ENCODE measurements at regions not wholly inside any gene's neighbourhood (a gene's known extent, or its start where the extent isn't known, plus 50 kb on each side); places are given as distances from the start of the nearest gene placed in this dataset.
"Not testable (repeated sequence)": the region's sequence is repeated elsewhere in the genome, so short reads cannot be mapped to it uniquely, and the experiment has no call there.

DNA sequence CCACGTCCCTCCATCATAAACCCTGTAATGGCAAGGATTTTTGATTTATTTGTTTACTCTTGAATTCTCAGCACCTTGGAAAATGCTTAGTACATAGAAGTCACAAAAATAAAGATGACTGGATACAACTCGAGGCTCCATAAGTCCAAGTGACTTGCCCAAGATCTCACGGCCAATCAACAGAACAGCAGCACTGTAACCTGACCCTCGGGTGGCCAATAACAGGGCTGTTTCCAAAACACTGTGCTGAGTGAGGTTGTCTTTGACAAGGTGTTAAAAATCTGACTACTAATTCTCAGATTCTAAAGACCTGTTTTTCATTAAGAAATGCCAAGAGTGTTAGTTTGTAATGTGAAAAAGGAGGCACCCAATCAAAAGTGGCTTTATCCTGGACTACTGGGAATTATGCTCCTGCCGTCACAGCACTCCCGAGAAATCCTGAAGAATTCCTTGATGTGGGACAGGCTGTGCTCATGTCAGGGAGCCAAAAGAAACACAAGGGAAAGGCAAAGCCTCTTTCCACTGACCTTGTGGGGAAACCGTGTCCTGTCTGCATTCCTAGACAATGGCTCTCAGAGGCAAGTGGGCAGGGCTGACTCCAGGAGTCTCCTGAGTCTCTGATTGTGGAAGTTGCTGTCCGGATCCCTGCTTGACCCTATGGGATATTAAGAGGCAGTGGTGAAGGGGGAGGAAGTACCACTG, 204.7 kb upstream of the PELI2 start:
- no peak overlapping the region for H2AK5ac ChIP-seq (ENCODE audit: low read depth, low read length)
- H3K9ac ChIP-seq (ENCODE audit: low read depth, low read length, poor library complexity), result no peak overlapping the region
- no peak overlapping the region for H2BK120ac ChIP-seq (ENCODE audit: low read depth, low read length)
- H3K23ac ChIP-seq (ENCODE audit: low read depth, low read length, poor library complexity), result no peak overlapping the region
- no peak overlapping the region for H2AFZ ChIP-seq (ENCODE audit: low read length)
- H2BK5ac ChIP-seq (ENCODE audit: low read length), result no peak overlapping the region
- no peak overlapping the region for H2BK12ac ChIP-seq (ENCODE audit: low read length)
- no peak overlapping the region for H3K27ac ChIP-seq (replicated peaks; ENCODE audit: low read length)
- H4K8ac ChIP-seq (ENCODE audit: low read depth, low read length), result no peak overlapping the region
- peaks cover 0 to 2% of the 10 kb centered on the region in 2 donors for H3K9me3 ChIP-seq (replicated peaks in 1 of 2; ENCODE audit: control insufficient read depth in 2 of 2, insufficient read depth in 1 of 2, low read depth in 1 of 2, low read length in 2 of 2)
- no peak overlapping the region for H2BK15ac ChIP-seq (ENCODE audit: low read length)
- H3K27me3 ChIP-seq (ENCODE audit: control insufficient read depth in 3 of 3, insufficient read depth in 3 of 3, low read depth in 1 of 3, low read length in 3 of 3), result no peaks in the 10 kb centered on the region
- H3K18ac ChIP-seq (ENCODE audit: low read length), result no peak overlapping the region
- no peak overlapping the region for H4K91ac ChIP-seq (ENCODE audit: low read depth, low read length, poor library complexity)
- no peaks in the 10 kb centered on the region for H3K79me1 ChIP-seq (ENCODE audit: low read depth, low read length)
- no peaks in the 10 kb centered on the region for H3K36me3 ChIP-seq (replicated peaks in 1 of 2; ENCODE audit: control insufficient read depth in 2 of 2, insufficient read depth in 2 of 2, low read length in 2 of 2)
- no CpG with 5 or more reads among the region's 8 CpGs for WGBS, 2 donors (ENCODE audit: extremely low coverage in 2 of 2, insufficient read length in 2 of 2, insufficient replicate concordance in 1 of 2)
- H3K4me1 ChIP-seq (ENCODE audit: control insufficient read depth in 2 of 2, insufficient read depth in 1 of 2, low read depth in 1 of 2, low read length in 2 of 2), result peaks cover 21 to 22% of the 10 kb centered on the region in 2 donors
- H3K4me3 ChIP-seq (ENCODE audit: low read length in 2 of 2), result no peak overlapping the region
- no peak overlapping the region for H3K4ac ChIP-seq (ENCODE audit: low read length)
- H3K4me2 ChIP-seq (ENCODE audit: insufficient read depth, low read length, poor library complexity, severe bottlenecking), result no peak overlapping the region
- H3K14ac ChIP-seq (ENCODE audit: low read length), result no peak overlapping the region
- no peak for DNase-seq (ENCODE audit: low spot score)

DNA sequence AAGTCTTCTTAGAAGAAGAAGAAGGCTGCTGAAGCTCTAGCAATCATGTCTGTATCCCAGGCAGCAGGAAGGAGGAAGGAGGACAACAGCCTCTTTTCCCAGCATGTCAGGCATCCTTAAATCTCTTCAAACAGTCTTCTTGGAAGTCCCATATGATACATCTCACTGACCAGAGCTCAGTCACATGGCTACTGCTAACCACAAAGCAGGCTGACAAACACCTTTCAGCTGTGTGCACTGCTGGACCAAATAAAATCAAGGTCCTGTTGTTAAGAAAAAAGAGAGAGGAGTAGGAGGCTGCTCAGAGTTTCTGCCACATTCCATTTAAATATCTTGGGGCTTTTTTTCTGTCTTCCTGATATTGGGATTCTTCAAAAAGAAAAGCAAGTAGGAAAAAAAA, 203.4 kb upstream of the PELI2 start:
- H3K4ac ChIP-seq (ENCODE audit: low read length), result no peak overlapping the region
- no peak overlapping the region for H4K8ac ChIP-seq (ENCODE audit: low read depth, low read length)
- no peaks in the 10 kb centered on the region for H3K27me3 ChIP-seq (ENCODE audit: control insufficient read depth in 3 of 3, insufficient read depth in 3 of 3, low read depth in 1 of 3, low read length in 3 of 3)
- no peak overlapping the region for H4K91ac ChIP-seq (ENCODE audit: low read depth, low read length, poor library complexity)
- no peak overlapping the region for H2BK5ac ChIP-seq (ENCODE audit: low read length)
- H3K18ac ChIP-seq (ENCODE audit: low read length), result no peak overlapping the region
- peaks cover 0 to 2% of the 10 kb centered on the region in 2 donors for H3K9me3 ChIP-seq (replicated peaks in 1 of 2; ENCODE audit: control insufficient read depth in 2 of 2, insufficient read depth in 1 of 2, low read depth in 1 of 2, low read length in 2 of 2)
- no peak overlapping the region for H2AK5ac ChIP-seq (ENCODE audit: low read depth, low read length)
- H3K4me2 ChIP-seq (ENCODE audit: insufficient read depth, low read length, poor library complexity, severe bottlenecking), result no peak overlapping the region
- no peak overlapping the region for H3K14ac ChIP-seq (ENCODE audit: low read length)
- H2BK12ac ChIP-seq (ENCODE audit: low read length), result no peak overlapping the region
- no peak overlapping the region for H3K27ac ChIP-seq (replicated peaks; ENCODE audit: low read length)
- no peak overlapping the region for H2AFZ ChIP-seq (ENCODE audit: low read length)
- no peak overlapping the region for H3K9ac ChIP-seq (ENCODE audit: low read depth, low read length, poor library complexity)
- no peak overlapping the region for H2BK120ac ChIP-seq (ENCODE audit: low read depth, low read length)
- H3K4me3 ChIP-seq (ENCODE audit: low read length in 2 of 2), result no peak overlapping the region
- no peak for DNase-seq (ENCODE audit: low spot score)
- no peaks in the 10 kb centered on the region for H3K36me3 ChIP-seq (replicated peaks in 1 of 2; ENCODE audit: control insufficient read depth in 2 of 2, insufficient read depth in 2 of 2, low read length in 2 of 2)
- H2BK15ac ChIP-seq (ENCODE audit: low read length), result no peak overlapping the region
- peaks cover 21 to 22% of the 10 kb centered on the region in 2 donors for H3K4me1 ChIP-seq (ENCODE audit: control insufficient read depth in 2 of 2, insufficient read depth in 1 of 2, low read depth in 1 of 2, low read length in 2 of 2)
- no peaks in the 10 kb centered on the region for H3K79me1 ChIP-seq (ENCODE audit: low read depth, low read length)
- no peak overlapping the region for H3K23ac ChIP-seq (ENCODE audit: low read depth, low read length, poor library complexity)

DNA sequence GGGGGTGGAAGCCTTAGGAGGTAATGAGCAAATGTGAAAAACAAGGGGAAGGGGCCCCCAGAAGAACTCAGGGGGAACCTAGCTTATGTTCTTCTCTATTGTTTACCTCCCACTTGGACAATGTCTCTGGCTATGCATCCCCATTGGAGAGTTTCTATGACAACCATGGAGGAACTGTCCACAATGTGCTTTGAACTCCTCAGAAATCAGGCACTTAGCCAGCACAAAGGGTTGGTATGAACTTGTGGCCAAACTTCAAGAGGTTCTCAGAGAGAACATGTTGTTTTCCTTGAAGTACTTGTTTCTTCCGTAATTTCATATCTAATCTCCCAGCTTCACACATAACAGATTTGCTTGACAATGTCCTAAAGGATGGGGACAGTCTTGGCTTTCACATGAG, 202.8 kb upstream of the PELI2 start:
- Histone ChIP-seq H3K27ac (replicated peaks; ENCODE audit: low read length) (no peak overlapping the region), H4K91ac (ENCODE audit: low read depth, low read length, poor library complexity) (no peak overlapping the region), H3K36me3 (replicated peaks in 1 of 2; ENCODE audit: control insufficient read depth in 2 of 2, insufficient read depth in 2 of 2, low read length in 2 of 2) (no peaks in the 10 kb centered on the region), H2AK5ac (ENCODE audit: low read depth, low read length) (no peak overlapping the region), H3K4me2 (ENCODE audit: insufficient read depth, low read length, poor library complexity, severe bottlenecking) (no peak overlapping the region), H2BK15ac (ENCODE audit: low read length) (no peak overlapping the region), H2AFZ (ENCODE audit: low read length) (no peak overlapping the region), H3K27me3 (ENCODE audit: control insufficient read depth in 3 of 3, insufficient read depth in 3 of 3, low read depth in 1 of 3, low read length in 3 of 3) (no peaks in the 10 kb centered on the region), H2BK12ac (ENCODE audit: low read length) (no peak overlapping the region), H3K14ac (ENCODE audit: low read length) (no peak overlapping the region), H3K9me3 (replicated peaks in 1 of 2; ENCODE audit: control insufficient read depth in 2 of 2, insufficient read depth in 1 of 2, low read depth in 1 of 2, low read length in 2 of 2) (peaks cover 0 to 2% of the 10 kb centered on the region in 2 donors), H3K9ac (ENCODE audit: low read depth, low read length, poor library complexity) (no peak overlapping the region), H3K23ac (ENCODE audit: low read depth, low read length, poor library complexity) (no peak overlapping the region), H3K4me3 (ENCODE audit: low read length in 2 of 2) (no peak overlapping the region), H3K4ac (ENCODE audit: low read length) (no peak overlapping the region), H2BK120ac (ENCODE audit: low read depth, low read length) (no peak overlapping the region), H2BK5ac (ENCODE audit: low read length) (no peak overlapping the region), H3K4me1 (ENCODE audit: control insufficient read depth in 2 of 2, insufficient read depth in 1 of 2, low read depth in 1 of 2, low read length in 2 of 2) (peaks cover 17 to 18% of the 10 kb centered on the region in 2 donors), H3K79me1 (ENCODE audit: low read depth, low read length) (no peaks in the 10 kb centered on the region), H3K18ac (ENCODE audit: low read length) (no peak overlapping the region), H4K8ac (ENCODE audit: low read depth, low read length) (no peak overlapping the region)
- WGBS, 2 donors (ENCODE audit: extremely low coverage in 2 of 2, insufficient read length in 2 of 2, insufficient replicate concordance in 1 of 2), result no CpG with 5 or more reads among the region's 1 CpG
- DNase-seq (ENCODE audit: low spot score), result no peak

DNA sequence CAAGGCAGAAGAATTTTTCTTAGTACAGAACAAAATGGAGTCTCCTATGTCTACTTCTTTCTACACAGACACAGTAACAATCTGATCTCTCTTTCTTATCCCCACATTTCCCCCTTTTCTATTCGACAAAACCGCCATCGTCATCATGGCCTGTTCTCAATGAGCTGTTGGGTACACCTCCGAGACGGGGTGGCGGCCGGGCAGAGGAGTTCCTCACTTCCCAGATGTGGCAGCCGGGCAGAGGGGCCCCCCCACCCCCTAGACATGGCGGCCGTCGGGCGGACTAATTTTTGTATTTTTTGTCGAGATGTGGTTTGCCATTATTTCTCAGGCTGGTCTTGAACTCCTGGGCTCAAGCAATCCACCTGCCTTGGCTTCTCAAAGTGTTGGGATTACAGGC, 198.4 kb upstream of the PELI2 start:
- not testable (repeated sequence) for H4K91ac ChIP-seq (ENCODE audit: low read depth, low read length, poor library complexity); H3K9me3 ChIP-seq (replicated peaks in 1 of 2; ENCODE audit: control insufficient read depth in 2 of 2, insufficient read depth in 1 of 2, low read depth in 1 of 2, low read length in 2 of 2); H2AFZ ChIP-seq (ENCODE audit: low read length); H3K9ac ChIP-seq (ENCODE audit: low read depth, low read length, poor library complexity); H3K27me3 ChIP-seq (ENCODE audit: control insufficient read depth in 3 of 3, insufficient read depth in 3 of 3, low read depth in 1 of 3, low read length in 3 of 3); H3K27ac ChIP-seq (replicated peaks; ENCODE audit: low read length); H2AK5ac ChIP-seq (ENCODE audit: low read depth, low read length); H3K4me1 ChIP-seq (ENCODE audit: control insufficient read depth in 2 of 2, insufficient read depth in 1 of 2, low read depth in 1 of 2, low read length in 2 of 2); H2BK12ac ChIP-seq (ENCODE audit: low read length); H3K36me3 ChIP-seq (replicated peaks in 1 of 2; ENCODE audit: control insufficient read depth in 2 of 2, insufficient read depth in 2 of 2, low read length in 2 of 2); H3K79me1 ChIP-seq (ENCODE audit: low read depth, low read length); H2BK5ac ChIP-seq (ENCODE audit: low read length); H3K23ac ChIP-seq (ENCODE audit: low read depth, low read length, poor library complexity); H3K4ac ChIP-seq (ENCODE audit: low read length); DNase-seq (ENCODE audit: low spot score); H3K4me3 ChIP-seq (ENCODE audit: low read length in 2 of 2); H3K14ac ChIP-seq (ENCODE audit: low read length); H2BK15ac ChIP-seq (ENCODE audit: low read length); H2BK120ac ChIP-seq (ENCODE audit: low read depth, low read length); H3K18ac ChIP-seq (ENCODE audit: low read length); H3K4me2 ChIP-seq (ENCODE audit: insufficient read depth, low read length, poor library complexity, severe bottlenecking); H4K8ac ChIP-seq (ENCODE audit: low read depth, low read length)
- WGBS, 2 donors (ENCODE audit: extremely low coverage in 2 of 2, insufficient read length in 2 of 2, insufficient replicate concordance in 1 of 2), result no CpG with 5 or more reads among the region's 13 CpGs
